HK-2 (cell line): ENCODE measurements at regions not wholly inside any gene's neighbourhood (a gene's known extent, or its start where the extent isn't known, plus 50 kb on each side); places are given as distances from the start of the nearest gene placed in this dataset.

Experiments
- DNase-seq: peaks from one replicate; pipeline ENCODE4 v3.0.0-alpha.2; 2018; ENCODE audit not compliant: unreplicated experiment

DNA sequence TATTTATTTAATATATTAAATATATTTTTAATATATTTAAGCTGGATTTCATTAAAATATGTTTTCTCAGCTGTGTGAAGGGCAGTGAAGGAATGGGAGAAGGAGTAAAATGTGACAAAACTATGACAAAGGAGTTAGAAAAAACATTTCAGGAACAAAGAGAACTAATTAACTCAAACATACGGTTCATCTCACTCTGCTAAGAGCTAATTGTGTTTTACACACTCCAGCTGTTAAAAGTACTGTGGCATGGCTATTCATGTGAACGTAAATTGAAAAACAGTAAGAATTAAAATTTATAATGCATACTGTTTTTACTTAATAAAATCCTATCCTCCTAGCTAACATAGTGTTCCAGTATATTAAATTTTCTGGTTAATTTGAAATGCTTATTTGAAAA is 262.5 kb upstream of the GNAI1 start:
- DNase-seq = no peak

DNA sequence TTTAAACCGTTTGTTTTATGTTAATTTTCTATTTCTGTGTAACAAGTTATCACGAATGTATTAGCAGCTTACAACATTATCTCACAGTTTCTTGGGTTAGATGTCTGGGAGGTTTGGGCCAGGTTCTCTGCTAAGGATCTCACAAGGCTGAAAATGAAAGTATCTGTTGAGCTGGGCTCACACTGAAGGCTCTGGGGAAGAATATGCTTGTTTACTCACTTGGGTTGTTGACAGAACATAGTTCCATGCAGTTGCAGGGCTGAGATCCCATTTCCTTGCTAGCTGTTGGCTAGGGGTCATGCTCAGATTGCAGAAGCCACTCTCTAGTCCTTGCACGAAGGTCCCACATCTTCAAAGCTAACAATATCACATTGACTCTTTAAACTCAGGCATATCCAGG is 266.6 kb upstream of the GNAI1 start:
- DNase-seq = no peak

DNA sequence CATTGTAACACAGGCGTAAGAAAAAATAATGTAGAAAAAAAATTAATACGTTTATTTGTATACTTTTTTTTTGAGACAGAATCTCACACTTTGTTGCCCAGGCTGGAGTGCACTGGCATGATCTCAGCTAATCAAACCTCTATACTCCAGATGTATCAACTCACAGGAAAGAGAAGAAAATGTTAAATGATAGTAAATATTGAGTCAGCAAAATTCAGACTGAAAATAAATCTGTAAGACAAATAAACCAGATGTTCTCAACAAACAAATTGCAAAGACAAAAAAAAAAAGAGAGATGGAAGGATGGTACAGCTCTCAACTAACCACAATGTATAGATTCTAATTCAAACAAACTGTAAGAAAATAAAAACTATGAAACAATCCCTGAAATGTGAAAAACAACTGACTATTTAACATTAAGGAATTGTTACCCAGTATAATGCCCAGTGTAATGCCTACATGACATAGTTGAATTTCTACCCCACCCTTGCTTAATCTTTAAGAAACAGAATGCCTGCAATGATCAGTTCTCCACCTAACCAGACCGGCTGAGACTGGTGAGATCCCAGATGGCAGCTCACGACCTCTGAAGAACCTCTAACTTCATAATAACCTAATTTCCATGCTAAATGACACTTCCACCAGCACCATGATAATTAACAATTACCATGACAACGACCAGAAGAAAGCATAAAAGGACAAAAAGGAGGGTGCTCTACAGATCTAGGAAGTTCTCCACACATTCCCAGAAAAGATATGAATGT is 272.0 kb upstream of the GNAI1 start:
- no peak for DNase-seq

DNA sequence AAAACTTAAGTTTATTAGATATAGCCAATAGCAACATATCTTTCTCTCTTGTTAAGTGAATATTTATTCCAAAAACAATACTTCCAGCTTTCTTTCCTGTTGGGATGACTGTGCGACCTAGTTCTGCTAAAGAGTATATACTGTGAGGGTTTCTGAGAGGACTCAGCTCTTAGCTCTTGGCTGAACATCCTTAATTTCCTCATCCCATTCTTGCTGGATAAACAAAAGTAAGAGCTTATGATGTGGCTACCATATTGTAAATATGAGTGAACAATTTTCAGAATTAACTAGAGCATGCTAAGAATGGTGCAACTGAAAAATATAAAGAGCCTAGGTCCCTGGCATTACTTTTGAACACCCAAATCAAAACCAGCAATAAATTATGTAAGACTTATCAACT is 279.5 kb upstream of the GNAI1 start:
- no peak for DNase-seq

DNA sequence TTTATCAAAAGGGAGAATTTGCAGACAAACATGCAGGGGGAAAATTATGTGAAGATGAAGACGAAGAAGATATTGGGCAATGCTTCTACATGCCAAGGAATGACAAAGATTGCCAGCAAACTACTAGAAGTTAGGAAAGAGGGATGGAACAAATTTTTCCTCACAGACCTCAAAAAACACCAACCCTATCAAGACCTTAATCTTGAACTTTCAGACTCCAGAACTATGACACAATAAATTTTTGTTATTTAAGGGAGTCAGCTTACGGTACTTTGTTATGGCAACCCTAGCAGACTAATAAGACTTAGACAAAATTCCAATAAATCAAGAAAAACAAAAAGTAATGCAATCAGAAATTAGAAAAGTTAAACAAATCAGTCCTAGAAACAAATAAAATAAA is 280.0 kb upstream of the GNAI1 start:
- DNase-seq = no peak

DNA sequence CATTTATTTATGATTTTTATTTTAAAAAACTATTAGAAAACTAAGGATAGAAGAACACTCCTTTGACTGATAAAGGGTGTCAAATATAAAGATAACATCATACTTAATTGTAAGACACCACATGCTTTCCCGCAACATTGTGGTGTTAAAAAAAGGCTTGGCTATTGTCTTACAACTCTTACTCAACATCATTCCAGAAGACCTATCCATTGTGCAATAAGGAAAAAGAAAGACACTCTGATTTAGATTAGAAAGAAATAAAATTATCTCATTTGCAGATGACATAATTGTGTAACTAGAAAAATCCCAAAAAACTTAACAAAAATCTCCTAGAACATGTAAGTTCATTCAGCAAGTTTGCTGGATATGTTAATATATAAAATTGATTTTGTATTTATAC is 296.7 kb upstream of the GNAI1 start:
- DNase-seq = no peak

DNA sequence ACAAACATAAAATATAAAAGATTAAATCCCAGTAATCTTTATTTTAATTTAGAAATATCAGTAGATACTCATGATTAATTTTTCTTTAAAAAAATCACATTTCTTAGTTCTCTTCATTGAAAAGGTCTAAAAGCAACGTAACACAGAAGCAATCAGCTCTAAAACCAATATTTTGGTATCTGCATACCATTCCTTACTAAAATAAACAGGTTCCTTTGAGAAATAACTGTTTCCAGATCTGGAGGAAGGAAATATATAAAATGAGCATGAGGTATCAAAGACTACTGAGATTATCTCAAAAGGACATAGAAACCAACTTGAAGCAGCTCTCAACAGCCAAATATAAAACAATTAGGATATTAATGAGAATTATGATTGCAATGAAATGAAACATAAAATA is 301.0 kb upstream of the GNAI1 start:
- DNase-seq = no peak

DNA sequence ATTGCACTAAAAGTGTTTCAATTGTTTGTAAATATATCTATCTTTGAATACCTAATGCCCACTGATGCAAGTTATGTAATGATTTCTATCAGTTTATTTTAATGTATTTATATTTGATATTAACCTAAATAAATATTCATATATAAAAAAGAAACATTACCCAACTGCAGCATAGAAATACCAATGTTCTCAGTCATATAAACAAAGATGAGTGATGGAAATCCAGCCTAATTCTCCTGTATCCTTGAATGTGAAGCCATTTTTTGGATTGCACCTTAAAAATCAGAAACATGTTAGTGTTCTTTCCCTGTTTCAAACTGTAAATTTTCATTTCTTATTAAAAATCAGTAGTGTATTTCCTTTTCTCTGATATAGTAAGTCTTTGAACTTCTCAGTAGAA is 305.8 kb upstream of the GNAI1 start:
- no peak for DNase-seq

DNA sequence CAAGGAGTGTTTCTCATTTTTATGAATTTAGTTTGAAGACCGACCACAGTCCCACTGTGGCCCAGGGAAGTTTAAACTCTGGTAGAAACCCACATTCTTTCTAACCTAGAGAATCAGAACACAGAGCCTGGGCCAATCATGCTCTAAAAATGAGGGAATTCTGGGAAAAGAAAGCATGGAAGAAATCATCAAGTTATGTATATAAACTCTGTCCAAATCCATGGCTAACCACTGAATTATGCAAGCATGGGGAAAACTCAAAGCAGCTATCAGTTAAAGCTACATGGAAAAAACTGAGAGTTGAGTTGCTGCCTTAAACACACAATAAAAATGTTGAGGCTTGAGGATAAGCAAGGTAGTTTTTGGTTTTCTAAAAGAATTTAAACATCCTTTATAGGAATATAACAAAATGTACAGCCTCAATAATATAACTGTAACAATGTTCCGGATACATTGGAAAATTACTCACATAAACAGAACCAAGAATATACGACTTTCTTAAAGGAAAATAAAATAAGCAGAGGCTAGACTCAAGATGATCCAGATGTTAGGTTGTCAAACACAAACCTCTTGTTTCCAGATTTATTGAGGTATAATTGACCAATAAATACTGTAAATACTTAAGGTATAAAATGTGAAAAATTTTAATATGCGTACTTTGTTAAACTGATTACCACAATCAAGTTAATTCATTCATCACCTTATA is 311.2 kb upstream of the GNAI1 start:
- no peak for DNase-seq

DNA sequence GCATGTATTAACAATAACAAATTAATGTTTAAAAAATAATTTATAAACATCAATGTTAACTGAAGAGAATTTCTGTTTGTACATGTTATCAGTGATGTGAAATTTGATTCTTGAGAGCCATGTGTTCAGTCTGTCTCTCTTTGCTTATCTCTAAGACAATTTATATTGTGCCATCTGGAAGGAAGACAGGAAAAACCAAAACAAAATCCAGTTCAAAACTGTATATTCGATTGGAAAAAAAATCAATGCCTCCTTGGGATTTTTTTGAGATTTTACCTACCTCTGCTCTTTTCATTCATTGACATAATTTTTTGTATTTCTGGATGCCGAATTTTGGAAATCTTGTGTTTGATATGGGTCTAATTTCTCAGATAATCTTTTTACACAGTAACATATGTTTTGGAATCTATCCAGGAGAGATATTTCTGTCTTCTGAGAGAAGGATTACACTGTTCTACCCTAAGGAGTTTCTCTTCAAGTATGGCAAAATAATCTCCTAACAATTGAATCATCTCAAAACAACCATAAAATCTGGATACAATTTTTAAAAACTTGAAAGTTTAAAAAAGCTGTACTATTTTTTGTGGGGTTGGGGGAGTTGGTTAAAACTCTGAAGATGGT is 311.9 kb upstream of the GNAI1 start:
- DNase-seq = no peak

DNA sequence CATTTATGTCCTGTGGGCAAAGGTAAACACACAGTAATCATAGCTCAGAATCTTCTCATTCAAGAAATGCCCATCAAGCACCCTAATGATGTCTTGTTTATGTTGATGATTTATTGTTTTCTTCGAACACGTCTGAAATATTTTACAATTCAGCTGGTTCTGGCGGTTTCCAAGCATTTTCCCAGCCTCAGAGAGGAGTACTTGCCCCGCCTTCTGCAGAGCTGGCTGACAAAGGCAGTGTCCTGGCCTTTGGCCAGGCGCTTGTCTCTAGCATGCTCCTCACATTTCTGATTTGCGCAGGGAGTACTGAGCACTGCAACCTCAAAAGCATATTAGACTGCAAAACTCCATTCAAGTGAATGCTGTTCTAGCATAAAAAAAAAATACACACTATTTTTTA is 314.2 kb upstream of the GNAI1 start:
- no peak for DNase-seq

DNA sequence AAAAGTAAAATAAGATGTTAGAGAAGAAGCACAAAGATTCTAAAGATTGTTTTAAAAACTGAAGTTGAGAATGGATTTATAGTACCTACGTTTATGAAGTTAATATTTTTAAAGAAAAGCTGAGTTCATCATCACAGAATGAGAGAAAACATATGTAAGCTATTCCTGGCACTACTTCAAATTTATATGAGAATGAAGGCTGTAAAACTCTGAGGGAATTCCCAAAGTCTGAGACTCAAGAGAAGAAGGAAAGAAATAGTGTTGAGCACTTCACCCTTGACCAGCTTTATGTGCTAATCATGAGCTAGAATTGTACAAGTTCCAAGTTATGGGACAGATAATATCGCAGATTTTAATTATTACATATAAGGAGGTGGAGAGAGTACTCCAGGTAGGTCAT is 323.7 kb upstream of the GNAI1 start:
- no peak for DNase-seq

DNA sequence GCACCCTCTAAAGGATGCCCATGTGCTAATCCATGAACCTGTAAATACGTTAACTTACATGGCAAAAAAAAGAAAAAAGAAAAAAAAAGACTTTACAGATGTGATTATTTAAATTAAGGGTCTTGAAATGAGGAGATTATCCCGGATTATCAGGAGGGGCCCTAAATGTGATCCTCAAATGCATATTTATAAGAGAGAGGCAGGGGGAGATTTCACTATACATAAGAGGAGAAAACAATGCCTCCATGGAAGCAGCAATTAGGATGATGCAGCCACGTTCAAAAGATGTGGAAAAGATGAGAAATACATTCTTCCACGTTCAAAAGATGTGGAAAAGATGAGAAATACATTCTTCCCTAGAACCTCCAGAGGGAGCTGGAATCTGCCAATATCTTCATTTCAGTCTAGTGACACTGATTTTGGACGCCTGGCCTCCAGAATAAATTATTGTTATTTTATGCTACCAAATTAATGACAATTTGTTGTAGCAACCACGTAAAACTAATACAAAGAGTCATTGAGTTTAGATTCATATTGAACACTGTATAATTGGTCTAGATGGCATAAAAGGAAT is 328.4 kb upstream of the GNAI1 start:
- DNase-seq = no peak

DNA sequence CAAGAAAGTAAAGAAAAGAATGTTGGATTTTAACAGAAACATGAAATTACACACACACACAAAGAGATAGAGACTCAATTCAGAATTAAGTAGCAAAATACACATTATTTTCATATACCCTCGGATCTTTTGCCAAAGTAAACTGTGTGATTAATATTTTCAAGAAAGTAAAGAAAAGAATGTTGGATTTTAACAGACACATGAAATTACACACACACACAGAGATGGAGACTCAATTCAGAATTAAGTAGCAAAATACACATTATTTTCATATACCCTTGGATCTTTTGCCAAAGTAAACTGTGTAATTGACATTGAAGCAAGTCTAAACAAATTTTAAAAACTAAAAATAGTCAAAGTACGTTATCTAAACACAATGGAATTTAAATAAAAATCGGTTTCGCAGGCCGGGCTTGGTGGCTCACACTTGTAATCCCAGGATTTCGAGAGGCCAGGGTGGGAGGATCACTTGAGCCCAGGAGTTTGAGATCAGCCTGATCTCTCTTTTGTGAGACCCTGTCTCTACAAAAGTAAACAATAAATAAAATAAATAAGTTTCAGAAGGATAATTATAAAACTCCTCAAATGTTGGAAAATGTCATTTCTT is 337.3 kb upstream of the MAGI2 start:
- DNase-seq = no peak

DNA sequence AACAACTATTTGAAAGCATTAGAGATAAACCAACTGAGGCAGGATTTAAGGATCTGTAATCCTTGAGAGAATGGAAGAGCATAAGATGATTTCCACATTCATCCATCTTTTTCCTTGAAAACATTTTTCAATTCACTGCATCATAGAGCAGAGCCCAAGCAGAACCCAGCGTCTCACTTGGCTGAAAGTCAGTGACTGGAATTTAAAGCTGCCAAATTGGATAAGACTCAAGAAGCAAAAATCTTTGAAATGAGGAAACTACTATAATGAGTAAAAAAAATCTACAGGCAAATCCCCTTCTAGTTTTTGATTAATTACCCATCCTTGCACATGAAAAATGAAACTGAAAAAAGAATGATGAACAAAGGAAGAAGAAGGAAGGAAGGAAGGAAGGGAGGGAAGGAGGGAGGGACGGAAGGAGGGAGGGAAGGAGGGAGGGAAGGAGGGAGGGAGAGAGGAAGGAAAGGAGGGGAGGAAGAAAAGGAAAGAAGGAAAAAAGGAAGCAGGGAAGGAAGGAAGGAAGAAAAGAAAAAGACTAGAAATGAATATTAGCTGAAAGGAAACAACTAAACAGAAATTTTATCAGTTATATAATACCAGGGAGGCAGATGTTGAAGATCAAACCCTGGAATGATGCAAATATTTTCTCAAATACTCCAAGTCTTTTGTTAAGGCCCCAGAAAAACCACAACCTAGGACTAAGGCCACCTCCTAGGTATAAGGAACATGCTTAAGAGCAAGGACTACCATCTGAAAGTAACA is 336.3 kb upstream of the MAGI2 start:
- DNase-seq = no peak

DNA sequence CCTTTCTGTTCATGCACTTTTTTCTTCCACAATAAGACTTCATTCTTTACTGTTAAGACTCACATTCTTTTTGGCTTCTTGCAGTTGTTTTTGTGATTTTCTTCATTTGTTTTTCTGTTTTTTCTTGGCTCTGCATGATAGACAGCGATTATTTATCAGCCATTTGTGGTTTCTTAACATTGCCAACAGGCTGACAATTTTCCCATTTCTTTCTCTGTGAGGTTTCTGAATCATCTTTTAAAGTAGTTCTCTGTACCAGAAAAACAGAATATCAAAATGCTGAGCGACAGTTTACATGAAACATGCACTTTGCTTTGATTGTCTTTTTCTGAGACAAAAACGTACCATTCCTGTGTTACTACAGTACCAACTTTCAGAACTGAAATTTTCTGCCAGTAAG is 334.2 kb upstream of the MAGI2 start:
- DNase-seq = no peak

DNA sequence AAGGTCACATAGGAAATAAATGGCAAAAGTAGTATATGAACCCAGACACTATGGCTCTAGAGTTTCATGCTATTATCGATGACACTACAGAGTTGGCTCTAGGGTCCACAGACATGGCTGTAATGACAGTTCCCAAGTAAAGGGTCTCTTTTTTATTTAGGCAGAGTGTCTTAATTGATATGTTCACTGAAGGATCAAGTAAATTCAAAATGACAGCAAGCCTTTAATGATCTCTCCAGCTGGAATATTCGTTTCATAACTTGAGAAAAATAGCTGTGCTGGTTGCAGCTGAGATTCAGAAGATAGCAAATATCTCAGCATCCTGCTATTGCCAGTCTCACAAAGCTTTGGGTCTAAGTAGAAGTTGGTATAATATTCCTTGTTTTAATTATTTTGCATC is 333.6 kb upstream of the MAGI2 start:
- no peak for DNase-seq

DNA sequence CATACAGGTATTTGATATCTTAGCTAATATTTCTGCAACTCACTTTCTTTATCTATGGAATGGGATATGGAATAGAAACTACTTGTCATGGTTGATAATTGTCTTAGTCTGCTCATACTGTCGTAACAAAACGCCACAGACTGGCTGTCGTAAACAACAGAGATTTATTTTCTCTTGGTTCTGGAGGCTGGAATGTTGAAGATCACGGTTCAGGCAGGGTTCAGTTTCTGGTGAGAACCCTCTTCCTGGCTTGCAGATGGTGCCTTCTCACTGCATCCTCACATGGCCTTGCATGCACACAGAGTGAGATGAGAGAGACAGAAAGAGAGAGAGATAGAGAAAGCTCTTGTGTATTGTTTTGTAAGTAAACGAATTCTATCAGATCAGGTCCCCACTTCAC is 332.7 kb upstream of the MAGI2 start:
- no peak for DNase-seq

DNA sequence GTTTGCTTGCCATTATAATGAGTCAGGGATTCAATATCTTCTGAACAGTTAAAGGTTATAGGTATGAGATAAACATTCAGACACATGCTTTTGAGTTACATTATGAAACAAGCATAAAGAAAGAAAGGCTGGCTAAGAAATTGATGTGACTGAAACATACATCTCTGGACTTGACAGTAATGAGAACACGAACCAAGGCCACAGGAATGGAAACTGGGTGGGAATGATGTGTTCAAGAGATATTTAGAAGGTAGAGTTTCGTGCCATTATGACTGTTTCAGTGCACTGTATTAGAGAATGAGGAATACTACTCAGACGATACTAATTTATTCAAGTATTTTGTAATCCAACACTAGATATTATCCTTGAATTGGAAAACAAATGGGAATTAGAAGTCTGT is 332.1 kb upstream of the MAGI2 start:
- DNase-seq = no peak

DNA sequence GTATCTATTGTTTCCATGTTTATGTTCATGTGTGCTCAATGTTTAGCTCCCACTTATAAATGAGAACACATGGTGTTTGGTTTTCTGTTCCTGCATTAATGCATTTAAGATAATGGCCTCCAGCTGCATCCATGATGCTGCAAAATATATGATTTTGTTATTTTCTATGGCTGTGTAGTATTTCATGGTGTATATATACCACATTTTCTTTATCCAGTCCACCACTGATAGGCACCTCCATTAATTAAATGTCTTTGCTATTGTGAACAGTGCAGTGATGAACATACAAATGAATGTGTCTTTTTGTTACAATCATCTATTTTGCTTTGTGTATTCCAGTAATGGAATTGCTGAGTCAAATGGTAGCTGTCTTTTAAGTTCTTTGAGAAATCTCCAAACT is 329.4 kb upstream of the MAGI2 start:
- DNase-seq = no peak

DNA sequence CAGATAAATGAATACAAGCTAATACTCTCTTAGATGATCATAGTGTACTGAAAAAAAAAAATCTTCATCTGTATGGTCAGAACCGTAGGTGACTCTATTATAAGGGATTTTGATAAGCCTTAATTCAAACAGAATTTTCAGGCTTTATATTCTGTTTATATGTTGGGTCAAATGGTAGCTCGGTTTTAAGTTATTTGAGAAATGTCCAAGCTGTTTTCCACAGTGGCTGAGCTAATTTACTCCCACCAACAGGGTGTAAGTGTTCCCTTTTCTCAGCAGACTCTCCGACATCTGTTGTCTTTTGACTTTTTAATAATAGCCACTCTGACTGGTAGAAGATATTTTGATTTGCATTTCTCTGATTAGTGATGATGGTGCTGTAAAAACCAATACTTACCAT is 328.8 kb upstream of the MAGI2 start:
- no peak for DNase-seq

DNA sequence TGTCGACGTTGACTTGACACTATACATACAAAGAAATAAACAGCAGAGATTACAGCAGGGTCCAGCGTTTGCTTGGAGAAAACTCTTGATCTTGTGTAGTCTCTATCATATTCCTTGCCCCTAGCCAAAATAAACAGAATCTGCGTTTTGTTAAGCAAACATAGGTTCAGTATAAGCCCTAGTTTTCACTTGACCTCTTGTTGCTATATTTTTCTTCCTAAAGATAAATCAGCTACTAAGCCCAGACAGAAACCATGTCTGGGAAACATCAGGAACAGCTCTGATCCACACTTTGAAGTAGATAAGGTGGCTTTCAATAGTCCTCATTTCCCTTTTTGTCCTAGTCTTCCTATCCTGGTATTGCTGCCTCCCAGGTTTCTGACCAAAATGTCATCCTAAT is 328.2 kb upstream of the MAGI2 start:
- DNase-seq = no peak
